Gastrocnemius medialis (tissue), 4 donors: ENCODE measurements at regions not wholly inside any gene's neighbourhood (a gene's known extent, or its start where the extent isn't known, plus 50 kb on each side); places are given as distances from the start of the nearest gene placed in this dataset.

ENCODE experiments used
- ATAC-seq, 2 donors: fragments of 150-250 bp; one replicate each; pipeline ENCODE4 v1.9.1; 2016
- DNase-seq, 2 donors: peaks; one replicate each; pipeline ENCODE4 v3.0.0-alpha.2; 2019
- H3K27ac ChIP-seq, 4 donors: fragments of 200-600 bp; sonication (generic); 1 replicate in 1 of 4; 2 replicates in 3 of 4; pipeline ENCODE4 v1.5.1; 2016 to 2018; ENCODE audit warnings: mild to moderate bottlenecking in 2 of 4, moderate library complexity in 1 of 4
- H3K27me3 ChIP-seq, 3 donors: fragments of 200-600 bp; sonication (generic) in 2 of 3; 1 replicate in 1 of 3; 2 replicates in 2 of 3; pipeline versions ENCODE4 v1.5.1 to v1.6.0; 2016 to 2019; ENCODE audit warnings: mild to moderate bottlenecking in 1 of 3, moderate library complexity in 1 of 3
- H3K36me3 ChIP-seq, 2 donors: fragments of 200-600 bp; sonication (generic) in 1 of 2; one replicate each; pipeline ENCODE4 v1.5.1; 2017 to 2018
- H3K4me1 ChIP-seq, 2 donors: fragments of 200-600 bp; sonication (generic) in 1 of 2; one replicate each; pipeline ENCODE4 v1.5.1; 2016 to 2017; ENCODE audit warnings: mild to moderate bottlenecking in 2 of 2
- H3K4me3 ChIP-seq, 4 donors: fragments of 200-600 bp; sonication (generic) in 3 of 4; 1 replicate in 1 of 4; 2 replicates in 3 of 4; pipeline ENCODE4 v1.5.1; 2016 to 2019; ENCODE audit warnings: mild to moderate bottlenecking in 2 of 4
- H3K9me3 ChIP-seq, 3 donors: fragments of 200-600 bp; sonication (generic) in 2 of 3; 1 replicate in 1 of 3; 2 replicates in 2 of 3; pipeline ENCODE4 v1.5.1; 2016 to 2019
- CTCF ChIP-seq, 5 experiments: fragments of 450-650 bp in 3 of 5; fragments of 200-600 bp in 2 of 5; sonication (generic) in 2 of 5; IDR thresholded peaks in 4 of 5; conservative IDR thresholded peaks in 1 of 5; 1 replicate in 4 of 5; 2 replicates in 1 of 5; pipeline ENCODE4 v1.5.1; 2016 to 2019; ENCODE audit warnings: antibody characterized with exemption in 5 of 5, mild to moderate bottlenecking in 3 of 5, moderate library complexity in 3 of 5
- POLR2A ChIP-seq, 2 donors: fragments of 450-650 bp; IDR thresholded peaks; one replicate each; pipeline ENCODE4 v1.6.1; 2017; ENCODE audit warnings: antibody characterized with exemption in 2 of 2, mild to moderate bottlenecking in 2 of 2, moderate library complexity in 2 of 2
- in situ Hi-C, 4 donors: fragments of 200-750 bp; cut with MboI; loops; one replicate each; pipeline versions ENCODE4 v1.15.0 to v1.8.0; 2017; ENCODE audit warnings: low sequenced_read_pairs in 4 of 4
- intact Hi-C: fragments of 100-400 bp; cut with DNase I; formaldehyde crosslinking; loops from one replicate; pipeline ENCODE4 v1.15.1; 2023; ENCODE audit warnings: low total_unique reads

DNA sequence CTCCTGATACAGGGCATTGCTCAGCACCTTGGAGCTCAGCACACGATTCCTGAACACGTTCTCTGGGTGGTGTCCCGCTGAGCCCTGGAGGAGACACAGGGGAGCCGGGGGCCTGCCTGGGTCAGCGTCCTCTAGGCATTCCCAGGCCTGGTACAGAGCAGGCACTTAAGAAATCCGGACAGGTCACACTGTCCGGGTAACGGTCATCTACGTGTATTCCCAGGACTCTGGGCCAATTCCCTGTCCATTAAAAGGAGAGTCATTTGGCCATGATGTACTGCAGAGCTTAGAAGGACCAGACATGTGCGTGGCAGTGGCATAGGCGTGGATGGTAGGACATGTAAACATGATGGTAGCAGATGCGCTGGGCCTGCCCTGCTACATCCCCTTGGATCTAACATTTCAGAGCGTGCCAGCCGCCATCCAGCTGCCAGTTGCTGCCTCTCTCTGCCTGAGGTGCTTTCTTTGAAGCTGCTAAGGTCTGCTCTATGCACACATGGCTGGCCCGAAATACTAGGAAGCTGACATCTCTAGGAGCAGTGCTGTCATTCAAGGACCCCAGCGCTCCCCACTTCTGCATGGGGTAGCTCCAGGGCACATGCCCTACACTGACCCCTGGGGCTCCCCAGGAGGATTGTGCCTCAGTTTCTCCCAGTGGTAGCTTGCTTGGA lies 273.1 kb upstream of the RTL1 start:
- no peak overlapping the region for H3K27ac ChIP-seq
- ATAC-seq (no peak), DNase-seq (no peak)
- no peak for TF ChIP-seq CTCF (IDR thresholded peaks at IDR 0.05 in 4 of 5, conservative IDR thresholded peaks at IDR 0.05 in 1 of 5)
- no peak for TF ChIP-seq POLR2A (IDR thresholded peaks at IDR 0.05)
- no peaks in the 10 kb centered on the region for H3K9me3 ChIP-seq
- H3K4me1 ChIP-seq = no peaks in the 10 kb centered on the region
- in situ Hi-C loops (no loop called here), intact Hi-C loops (no loop called here)
- H3K27me3 ChIP-seq = no peaks in the 10 kb centered on the region
- no peaks in the 10 kb centered on the region for H3K36me3 ChIP-seq
- no peak overlapping the region for H3K4me3 ChIP-seq

DNA sequence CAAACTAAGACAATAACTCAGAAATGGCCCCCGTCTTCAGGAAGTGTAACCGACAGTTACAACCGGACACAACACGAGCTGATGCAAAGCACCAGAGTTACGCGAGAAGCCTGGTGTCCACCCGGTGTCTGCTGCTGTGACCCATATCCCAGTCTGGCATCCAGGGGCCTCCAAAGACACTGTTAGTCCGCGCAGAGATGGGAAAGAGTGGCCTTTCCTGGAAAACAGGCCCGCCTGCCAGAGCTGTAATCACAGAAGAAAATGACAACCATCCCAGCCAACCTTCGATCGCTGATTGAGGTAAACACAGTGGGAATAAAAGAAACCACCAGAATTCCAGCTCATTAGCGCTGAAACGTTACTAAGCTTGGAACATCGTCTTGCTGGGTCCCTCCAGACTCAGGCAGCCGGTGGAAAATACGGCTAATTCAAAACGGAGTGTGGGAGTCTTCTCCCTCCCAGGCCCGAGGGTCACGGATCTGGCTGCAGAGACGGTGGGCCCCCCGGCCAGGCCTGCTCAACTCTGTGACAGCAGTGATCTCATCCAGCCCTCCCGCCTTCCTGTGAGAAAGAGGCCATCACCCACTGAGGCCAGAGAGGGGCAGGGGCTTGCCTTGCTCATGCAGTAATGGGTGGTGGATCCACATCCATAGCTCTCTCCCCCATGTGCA lies 273.9 kb upstream of the RTL1 start:
- Histone ChIP-seq H3K27ac (no peak overlapping the region), H3K9me3 (no peaks in the 10 kb centered on the region), H3K27me3 (no peaks in the 10 kb centered on the region), H3K4me1 (no peaks in the 10 kb centered on the region), H3K36me3 (no peaks in the 10 kb centered on the region), H3K4me3 (no peak overlapping the region)
- in situ Hi-C loops = no loop called here
- no peak for TF ChIP-seq CTCF (IDR thresholded peaks at IDR 0.05 in 4 of 5, conservative IDR thresholded peaks at IDR 0.05 in 1 of 5)
- TF ChIP-seq POLR2A (IDR thresholded peaks at IDR 0.05) = no peak
- no peak for ATAC-seq
- intact Hi-C loops = no loop called here
- no peak for DNase-seq

GRCh38 chr14:101178184-101179072 lies 274.9 kb upstream of the RTL1 start:
- no peak for DNase-seq
- H3K4me3 ChIP-seq = no peak overlapping the region
- H3K9me3 ChIP-seq = no peaks in the 10 kb centered on the region
- H3K36me3 ChIP-seq = no peaks in the 10 kb centered on the region
- ATAC-seq = no peak
- in situ Hi-C loops (no loop called here), intact Hi-C loops (no loop called here)
- no peaks in the 10 kb centered on the region for H3K27me3 ChIP-seq
- no peaks in the 10 kb centered on the region for H3K4me1 ChIP-seq
- H3K27ac ChIP-seq = no peak overlapping the region
- TF ChIP-seq POLR2A (IDR thresholded peaks at IDR 0.05) (no peak), CTCF (IDR thresholded peaks at IDR 0.05 in 4 of 5, conservative IDR thresholded peaks at IDR 0.05 in 1 of 5) (no peak)

- TF ChIP-seq POLR2A (IDR thresholded peaks at IDR 0.05) (no peak), CTCF (IDR thresholded peaks at IDR 0.05 in 4 of 5, conservative IDR thresholded peaks at IDR 0.05 in 1 of 5) (no peak)
- no peak overlapping the region for H3K27ac ChIP-seq
Observed at GRCh38 chr14:101179691-101180211, 276.2 kb upstream of the RTL1 start.

More at GRCh38 chr14:101179691-101180211, 276.2 kb upstream of the RTL1 start:
- no peak for DNase-seq
- Histone ChIP-seq H3K4me1 (no peaks in the 10 kb centered on the region), H3K36me3 (no peaks in the 10 kb centered on the region), H3K27me3 (no peaks in the 10 kb centered on the region), H3K9me3 (no peaks in the 10 kb centered on the region), H3K4me3 (no peak overlapping the region)
- ATAC-seq = no peak
- in situ Hi-C loops (no loop called here), intact Hi-C loops (no loop called here)
